ENCODE measurements at regions not wholly inside any gene's neighbourhood (a gene's known extent, or its start where the extent isn't known, plus 50 kb on each side); places are given as distances from the start of the nearest gene placed in this dataset.

DNA sequence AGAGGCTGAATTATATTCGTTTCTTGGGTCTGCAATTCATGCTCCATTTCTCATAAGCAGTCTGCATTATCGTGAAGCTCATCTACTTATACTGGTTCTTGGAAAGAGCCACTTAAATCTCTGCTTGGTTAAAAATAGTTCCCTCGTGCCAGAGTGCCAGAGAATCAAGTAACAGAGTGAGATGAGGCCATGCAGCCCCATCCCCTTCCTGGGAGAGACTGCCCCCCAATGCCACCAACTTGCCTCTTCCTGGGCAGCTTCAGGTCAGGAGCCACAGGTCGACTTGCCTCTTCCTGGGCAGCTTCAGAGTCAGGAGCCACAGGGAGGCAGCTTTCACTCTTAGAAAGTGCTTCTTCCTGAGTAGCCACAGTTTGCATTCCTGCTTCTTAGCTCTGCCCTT lies 223.9 kb upstream of the ZBED5 start:
- DNase-seq (ENCODE audit: extremely low read depth in 1 of 2, low read depth in 1 of 2) = no peak

- DNase-seq (ENCODE audit: extremely low read depth in 1 of 2, low read depth in 1 of 2) = no peak
Observed at GRCh38 chr11:11081288-11081687, 223.4 kb upstream of the ZBED5 start.

DNA sequence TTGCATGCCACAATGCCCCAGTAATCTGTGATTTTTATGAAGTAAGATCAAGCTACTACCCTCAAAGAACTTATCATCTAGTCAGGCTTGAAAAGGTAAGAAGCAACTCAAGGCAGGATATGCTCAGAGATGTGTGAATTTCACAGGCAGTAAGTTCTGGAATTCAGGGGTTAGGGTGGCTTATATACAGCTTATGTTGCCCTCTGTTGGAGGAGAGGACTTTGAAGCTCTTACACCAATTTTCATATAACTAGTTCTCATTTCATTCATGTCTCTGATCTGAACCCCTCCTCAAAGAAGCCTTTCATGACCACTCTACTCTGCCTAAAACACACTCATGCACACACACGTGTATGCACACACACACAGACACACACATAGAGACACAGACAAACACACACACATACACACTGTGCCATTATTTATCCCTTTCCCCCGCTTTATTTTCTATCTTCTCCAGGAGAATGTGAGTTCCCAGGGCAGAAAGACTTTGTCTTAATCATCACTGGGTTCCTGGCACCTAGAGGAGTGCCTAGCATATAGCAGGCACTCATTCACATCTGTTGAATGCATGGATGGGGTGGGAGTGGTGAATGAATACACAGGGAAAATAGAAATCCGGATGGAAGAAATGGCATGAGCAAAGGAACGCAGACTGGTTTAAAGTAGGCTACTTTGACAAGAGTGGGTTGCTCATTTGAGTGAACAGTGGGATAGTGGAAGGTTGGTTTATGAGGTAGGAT lies 220.7 kb upstream of the ZBED5 start:
- DNase-seq (ENCODE audit: extremely low read depth in 1 of 2, low read depth in 1 of 2) = no peak

GRCh38 chr11:11077898-11078297 lies 220.0 kb upstream of the ZBED5 start:
- no peak for DNase-seq (ENCODE audit: extremely low read depth in 1 of 2, low read depth in 1 of 2)

DNA sequence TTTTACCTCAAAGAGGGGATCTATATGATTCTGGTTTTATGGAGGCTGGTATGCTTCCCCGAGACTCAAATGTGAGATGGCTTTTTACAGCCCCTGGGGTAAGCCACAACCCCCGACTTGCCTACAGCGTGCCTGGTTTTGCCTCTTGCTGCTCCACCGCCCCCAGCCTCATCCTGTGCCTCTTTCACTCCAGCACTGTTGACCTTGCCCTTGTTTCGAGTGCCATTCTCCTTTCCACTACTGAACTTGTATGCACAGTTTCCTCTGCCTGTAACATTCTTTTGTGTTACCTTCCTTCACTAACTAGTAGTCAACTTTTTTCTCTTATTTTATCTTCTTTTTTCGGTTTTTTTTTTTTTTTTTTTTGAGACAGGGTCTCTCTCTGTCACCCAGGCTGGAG lies 219.0 kb upstream of the ZBED5 start:
- no peak for DNase-seq (ENCODE audit: extremely low read depth in 1 of 2, low read depth in 1 of 2)

DNA sequence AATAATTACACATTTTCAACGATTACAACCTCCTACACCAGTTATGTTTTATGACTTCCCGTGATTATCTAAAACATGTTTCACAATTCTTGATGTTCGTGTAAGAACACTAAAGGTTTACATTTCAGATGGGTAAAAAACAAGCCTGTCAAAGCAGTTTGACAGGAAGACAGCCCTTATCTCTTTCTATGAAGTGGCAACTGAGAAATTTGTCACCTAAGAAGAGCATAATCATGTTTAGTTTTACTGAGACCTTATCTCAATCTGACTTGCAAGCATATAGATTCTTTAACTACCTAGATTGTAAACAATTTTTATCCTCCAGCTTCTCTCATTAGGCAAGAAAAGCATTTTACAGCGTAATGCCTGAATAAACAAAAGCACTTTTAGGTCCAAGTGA lies 218.4 kb upstream of the ZBED5 start:
- no peak for DNase-seq (ENCODE audit: extremely low read depth in 1 of 2, low read depth in 1 of 2)

GRCh38 chr11:11075515-11076171 lies 217.8 kb upstream of the ZBED5 start:
- no peak for DNase-seq (ENCODE audit: extremely low read depth in 1 of 2, low read depth in 1 of 2)

DNA sequence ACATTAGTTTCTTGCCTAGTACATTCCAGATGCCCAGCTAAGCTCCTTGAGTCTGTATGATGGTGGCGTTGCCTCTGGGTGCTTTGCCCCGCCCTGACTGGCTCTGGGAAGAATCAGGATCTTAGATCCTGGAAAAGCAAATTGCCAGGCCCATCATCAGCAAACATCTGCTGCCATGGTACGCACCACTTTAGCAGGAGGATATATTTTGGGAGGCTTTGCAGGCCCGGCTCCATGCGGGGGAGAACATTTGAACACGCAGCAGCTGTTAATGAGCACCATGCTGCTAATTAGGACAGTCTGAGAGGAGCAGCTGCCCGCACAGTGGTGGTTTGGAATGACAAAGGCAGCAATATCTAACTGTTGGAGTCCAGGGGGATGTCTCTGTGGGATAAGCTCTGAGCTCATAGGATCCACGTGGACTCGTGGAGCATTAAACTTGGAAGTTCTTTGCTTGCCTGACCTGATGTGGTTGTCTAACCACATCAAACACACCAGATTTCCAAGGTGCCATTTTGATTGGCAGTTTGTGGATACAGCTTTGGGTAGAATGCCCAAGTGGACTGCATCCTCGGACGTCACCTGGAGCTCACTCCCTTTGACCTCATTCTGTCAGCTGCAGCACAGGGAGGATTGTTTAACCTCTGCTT lies 217.0 kb upstream of the ZBED5 start:
- no peak for DNase-seq (ENCODE audit: extremely low read depth in 1 of 2, low read depth in 1 of 2)

DNA sequence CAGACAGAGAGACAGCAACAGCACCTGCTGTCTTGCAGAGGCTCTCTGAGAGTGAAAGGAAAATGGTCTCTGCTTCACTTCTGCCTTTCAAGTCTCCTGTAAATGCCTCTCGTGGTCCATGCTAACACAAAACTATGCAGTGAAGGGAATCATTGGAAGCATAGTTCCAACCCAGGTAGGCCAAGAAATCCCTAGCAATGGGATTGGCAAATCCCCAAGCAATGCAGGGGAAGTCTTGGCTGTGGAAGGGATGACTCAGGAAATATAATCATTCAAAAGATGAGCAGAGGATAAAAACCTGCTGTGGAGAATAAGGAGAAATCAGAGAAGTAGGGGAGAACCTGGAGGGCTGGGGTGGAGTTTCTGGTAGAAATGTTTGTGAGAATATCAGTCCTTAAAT lies 216.1 kb upstream of the ZBED5 start:
- no peak for DNase-seq (ENCODE audit: extremely low read depth in 1 of 2, low read depth in 1 of 2)

GRCh38 chr11:11072067-11072466 lies 214.2 kb upstream of the ZBED5 start:
- DNase-seq (ENCODE audit: extremely low read depth in 1 of 2, low read depth in 1 of 2) = no peak

DNA sequence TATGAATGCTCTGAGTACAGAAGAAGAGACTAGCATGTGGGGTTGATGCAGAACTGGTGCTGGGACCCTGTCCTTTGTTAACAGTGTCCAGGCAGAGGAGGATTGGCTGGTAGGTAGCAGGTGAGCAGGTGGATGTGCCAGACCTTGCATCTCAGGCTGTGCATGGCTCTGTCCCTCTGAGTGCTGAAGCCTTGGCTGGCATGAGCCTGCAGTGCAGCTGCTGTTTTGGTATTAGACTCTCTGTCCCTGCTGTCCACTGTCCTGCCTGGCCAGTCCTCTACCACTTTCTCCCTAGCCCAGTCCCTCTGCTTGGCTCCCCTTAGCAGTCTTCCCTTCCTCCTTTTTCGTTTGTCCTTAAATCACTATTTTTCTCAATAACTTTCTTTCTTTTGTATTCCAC lies 213.6 kb upstream of the ZBED5 start:
- no peak for DNase-seq (ENCODE audit: extremely low read depth in 1 of 2, low read depth in 1 of 2)

GRCh38 chr11:11070976-11071375 lies 213.1 kb upstream of the ZBED5 start:
- DNase-seq (ENCODE audit: extremely low read depth in 1 of 2, low read depth in 1 of 2) = no peak

DNA sequence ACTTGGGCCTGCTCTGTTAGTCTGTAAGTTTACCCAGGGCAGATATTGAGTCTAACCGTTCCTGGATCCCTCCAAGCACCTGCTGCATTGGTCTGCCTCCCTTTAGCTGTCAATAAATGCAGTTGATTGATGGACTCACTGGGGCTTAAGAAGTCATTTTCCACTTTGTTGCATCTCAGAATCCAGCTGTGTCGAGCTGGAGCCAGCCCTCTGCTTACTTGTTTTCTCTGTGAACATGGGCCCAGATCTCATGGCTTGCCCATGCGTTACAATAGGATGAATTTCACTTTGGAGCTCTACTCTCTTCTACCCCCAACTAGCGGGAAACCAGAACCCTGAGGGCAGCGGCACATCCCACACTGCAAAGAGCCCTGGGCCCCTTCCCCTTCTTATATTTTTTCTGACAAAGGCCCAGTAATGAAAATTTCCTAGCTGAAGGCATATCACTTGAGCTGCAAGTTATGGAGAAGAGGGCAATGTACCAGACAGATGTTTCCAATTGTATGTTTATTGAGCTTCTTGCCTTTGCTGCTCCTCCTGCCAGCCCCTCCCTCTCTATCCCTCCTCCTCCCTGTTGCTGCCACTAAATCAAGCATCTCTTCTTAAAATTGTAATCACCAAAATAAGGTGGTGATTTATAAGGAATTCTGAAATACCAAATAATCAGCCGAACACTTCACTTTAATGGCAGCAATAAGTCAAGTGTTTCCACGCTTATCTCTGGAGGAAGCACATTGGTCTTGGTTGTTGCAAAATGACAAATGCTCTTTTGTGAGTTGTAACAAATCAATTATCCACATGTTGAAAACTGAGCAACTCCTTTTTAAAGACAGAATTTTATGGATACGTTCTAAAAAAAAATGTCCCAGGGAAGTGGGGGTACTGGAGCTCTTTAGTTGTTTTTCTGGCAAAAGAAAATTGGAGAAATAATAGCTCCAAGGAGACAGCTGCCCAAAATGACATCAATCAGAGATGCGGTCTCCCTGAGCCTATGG lies 212.3 kb upstream of the ZBED5 start:
- no peak for DNase-seq (ENCODE audit: extremely low read depth in 1 of 2, low read depth in 1 of 2)

- no peak for DNase-seq (ENCODE audit: extremely low read depth in 1 of 2, low read depth in 1 of 2)
Observed at GRCh38 chr11:11068113-11068512, 210.3 kb upstream of the ZBED5 start.

DNA sequence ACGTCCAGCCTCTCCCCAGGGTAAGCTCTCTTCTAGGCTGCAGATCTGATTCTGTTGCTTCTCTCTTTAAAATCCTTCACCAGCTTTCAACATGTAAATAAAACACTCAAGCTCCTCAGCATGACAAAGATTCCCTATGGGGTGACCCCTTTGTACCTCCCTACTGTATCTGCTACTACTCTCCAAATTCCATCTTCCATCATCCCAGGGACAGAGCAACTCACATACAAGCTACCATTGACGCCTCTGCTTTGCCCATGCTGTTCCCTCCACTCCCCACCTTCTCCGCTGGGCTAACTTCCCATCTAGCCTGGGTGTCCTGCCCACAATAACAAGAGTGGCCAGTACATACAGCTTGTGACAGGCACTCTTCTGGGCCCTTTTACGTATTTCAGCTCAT lies 207.5 kb upstream of the ZBED5 start:
- no peak for DNase-seq (ENCODE audit: extremely low read depth in 1 of 2, low read depth in 1 of 2)

GRCh38 chr11:11057472-11057854 lies 199.6 kb upstream of the ZBED5 start:
- DNase-seq (ENCODE audit: extremely low read depth in 1 of 2, low read depth in 1 of 2) = no peak

DNA sequence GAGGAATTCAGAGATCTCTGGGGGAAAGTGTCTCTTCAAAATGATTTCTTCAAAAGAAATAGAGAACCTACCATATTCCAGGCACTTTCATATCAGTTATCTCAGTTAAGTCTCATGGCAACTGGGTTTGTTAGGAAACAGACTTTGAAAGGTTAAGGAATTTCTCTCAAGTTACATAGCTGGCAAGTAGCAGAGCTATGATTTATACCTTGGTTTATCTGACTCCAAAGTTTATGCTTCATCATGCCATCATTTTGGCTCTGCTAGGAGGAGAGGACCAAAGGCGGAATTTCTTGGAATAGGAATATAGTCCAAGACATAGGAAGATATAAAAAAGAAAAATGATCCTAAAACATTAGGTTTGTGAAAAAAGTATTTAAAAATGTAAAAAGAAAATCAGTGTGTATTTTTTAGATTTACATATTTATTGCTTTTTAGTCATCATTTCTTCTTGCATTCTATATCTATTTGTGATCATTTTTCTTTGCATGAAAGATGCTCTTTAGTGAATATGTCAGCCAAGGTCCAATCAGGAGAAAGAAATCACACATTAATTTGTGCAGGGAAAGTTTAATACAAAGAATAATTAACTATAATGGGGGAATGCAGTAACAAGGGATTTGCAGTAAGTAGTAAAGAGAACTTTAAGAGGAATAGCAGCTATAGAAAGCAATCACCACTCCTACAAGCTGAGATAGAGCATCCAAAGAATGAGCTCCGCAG lies 199.1 kb upstream of the ZBED5 start:
- DNase-seq (ENCODE audit: extremely low read depth in 1 of 2, low read depth in 1 of 2) = no peak

GRCh38 chr11:11056316-11056715 lies 198.5 kb upstream of the ZBED5 start:
- no peak for DNase-seq (ENCODE audit: extremely low read depth in 1 of 2, low read depth in 1 of 2)

GRCh38 chr11:11047851-11048610 lies 190.2 kb upstream of the ZBED5 start:
- no peak for DNase-seq (ENCODE audit: extremely low read depth in 1 of 2, low read depth in 1 of 2)

DNA sequence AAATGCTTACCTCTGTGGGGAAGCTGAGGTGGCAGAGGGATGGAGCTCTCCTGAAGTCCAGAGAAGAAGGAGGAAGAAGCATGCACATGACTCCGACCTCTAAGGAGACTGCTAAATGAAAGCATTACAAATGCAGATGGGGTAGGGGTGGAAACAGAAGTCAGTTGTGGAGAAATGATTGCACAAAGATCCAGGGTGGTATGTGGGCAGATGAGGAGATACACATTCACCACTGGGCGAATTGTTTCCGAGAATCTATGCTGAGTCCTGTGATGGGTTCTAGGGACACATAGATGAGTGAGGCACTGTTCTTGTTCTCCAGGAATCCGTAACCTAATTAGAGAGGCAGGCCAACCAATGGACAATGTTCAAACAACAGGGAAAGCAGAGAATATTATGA lies 188.9 kb upstream of the ZBED5 start:
- DNase-seq (ENCODE audit: extremely low read depth in 1 of 2, low read depth in 1 of 2) = no peak
